ENCODE measurements at regions not wholly inside any gene's neighbourhood (a gene's known extent, or its start where the extent isn't known, plus 50 kb on each side); places are given as distances from the start of the nearest gene placed in this dataset.

DNA sequence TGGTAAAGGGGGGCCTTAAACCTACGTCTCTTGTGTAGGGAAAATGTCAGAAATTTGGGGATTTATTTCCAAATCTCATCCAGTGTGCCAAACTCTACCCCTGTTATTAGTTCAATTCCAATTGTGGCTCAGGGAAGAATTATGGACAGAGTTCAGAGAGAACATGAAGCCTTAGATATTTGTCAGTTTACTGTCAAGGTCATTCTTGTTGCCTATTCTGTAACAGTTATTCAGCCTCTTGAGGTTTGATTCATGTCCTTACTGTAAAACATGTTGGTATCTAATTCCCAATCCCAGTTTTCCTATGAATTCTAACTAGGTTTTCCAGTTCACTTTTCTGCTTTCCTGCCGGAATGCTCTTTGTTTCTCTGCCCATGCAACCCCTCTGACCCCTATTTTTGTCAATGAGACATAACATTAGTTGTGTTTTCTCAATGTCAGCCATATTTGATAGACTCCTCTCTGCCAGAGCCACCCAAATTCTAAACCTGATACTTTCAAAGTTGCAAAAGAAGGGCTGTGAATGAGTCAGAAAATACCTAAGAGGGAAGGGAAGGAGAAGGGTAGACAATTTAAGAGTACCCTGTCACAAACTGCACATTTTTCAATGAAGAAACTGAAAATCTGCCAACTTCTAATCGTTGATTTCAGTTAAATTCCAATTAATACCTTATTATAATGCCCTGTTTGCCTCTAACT is 52.4 kb downstream of the ATOSA start:
- Histone ChIP-seq H3K4me1 (replicated peaks in 1 of 2) (no peaks in the 10 kb centered on the region), H3K27ac (no peak overlapping the region), H3K4me3 (no peak overlapping the region)
- WGBS, 10 experiments = 31 to 100% (median 81%) methylated on average over 1 to 3 of the region's 3 CpGs; no CpG with 5 or more reads in 1 of the 10 experiments
- no peak for ATAC-seq (replicated peaks in 6 of 8)
- in situ Hi-C loops (cut with MboI; ENCODE audit: low pct_unique_long_range_greater_than_20kb in 2 of 9, low sequenced_read_pairs in 9 of 9, unreplicated experiment in 9 of 9) = loop anchor here in 1 of 9 experiments (25.0 kb wide), 1 partner anchor 110 kb away; no protein-coding TSS in a partner anchor

DNA sequence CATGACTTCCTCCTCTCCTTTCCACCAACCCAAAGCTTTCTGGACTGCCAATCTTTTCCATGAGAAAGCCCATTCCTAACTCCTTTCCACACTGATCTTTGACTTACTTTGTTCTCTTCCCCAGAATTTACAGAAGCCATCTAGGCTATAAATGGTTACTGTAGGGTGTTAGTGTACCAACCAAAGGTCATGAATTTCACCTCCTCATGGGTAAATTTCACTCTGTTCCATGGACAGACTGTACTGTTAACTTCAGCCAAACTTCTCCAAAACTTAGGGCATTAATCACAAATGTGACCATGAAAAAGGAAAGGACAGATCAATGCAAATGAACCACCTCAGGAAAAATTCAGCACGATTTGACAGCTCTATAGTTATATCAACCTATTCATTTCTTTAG is 54.9 kb downstream of the ATOSA start:
- no peak overlapping the region for H3K27ac ChIP-seq
- in situ Hi-C loops (cut with MboI; ENCODE audit: low pct_unique_long_range_greater_than_20kb in 2 of 9, low sequenced_read_pairs in 9 of 9, unreplicated experiment in 9 of 9) = loop anchor here in 1 of 9 experiments (25.0 kb wide), 1 partner anchor 88 kb away; no protein-coding TSS in a partner anchor
- no peak overlapping the region for H3K4me3 ChIP-seq
- no peaks in the 10 kb centered on the region for H3K4me1 ChIP-seq (replicated peaks in 1 of 2)
- WGBS, 10 experiments = 29 to 100% (median 89%) methylated on average over 1 of the region's 1 CpG; no CpG with 5 or more reads in 2 of the 10 experiments
- ATAC-seq (replicated peaks in 6 of 8) = no peak

DNA sequence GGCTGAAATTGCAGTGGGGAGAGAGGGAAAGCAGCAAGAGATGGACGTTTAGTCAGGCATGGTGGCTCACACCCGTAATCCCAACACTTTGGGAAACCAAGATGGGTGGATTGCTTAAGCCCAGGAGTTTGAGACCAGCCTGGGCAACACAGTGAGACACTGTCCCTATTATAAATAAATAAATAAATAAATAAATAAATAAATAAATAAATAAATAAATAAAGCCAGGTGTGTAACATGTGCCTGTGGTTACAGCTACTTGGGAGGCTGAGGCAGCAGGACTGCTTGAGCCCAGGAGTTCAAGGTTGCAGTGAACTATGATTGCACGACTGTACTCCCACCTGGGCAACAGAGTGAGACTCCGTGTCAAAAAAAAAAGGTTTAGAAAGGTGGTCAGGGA is 54.0 kb upstream of the ARPP19 start:
- 76 to 100% (median 90%) methylated on average over 1 to 4 of the region's 4 CpGs; no CpG with 5 or more reads in 1 of the 10 experiments for WGBS, 10 experiments
- in situ Hi-C loops (cut with MboI; ENCODE audit: low pct_unique_long_range_greater_than_20kb in 2 of 9, low sequenced_read_pairs in 9 of 9, unreplicated experiment in 9 of 9) = loop anchor here in 1 of 9 experiments (25.0 kb wide), 1 partner anchor 90 kb away; no protein-coding TSS in a partner anchor
- Histone ChIP-seq H3K4me3 (no peak overlapping the region), H3K27ac (no peak overlapping the region), H3K4me1 (replicated peaks in 1 of 2) (no peaks in the 10 kb centered on the region)
- ATAC-seq (replicated peaks in 6 of 8) = no peak

DNA sequence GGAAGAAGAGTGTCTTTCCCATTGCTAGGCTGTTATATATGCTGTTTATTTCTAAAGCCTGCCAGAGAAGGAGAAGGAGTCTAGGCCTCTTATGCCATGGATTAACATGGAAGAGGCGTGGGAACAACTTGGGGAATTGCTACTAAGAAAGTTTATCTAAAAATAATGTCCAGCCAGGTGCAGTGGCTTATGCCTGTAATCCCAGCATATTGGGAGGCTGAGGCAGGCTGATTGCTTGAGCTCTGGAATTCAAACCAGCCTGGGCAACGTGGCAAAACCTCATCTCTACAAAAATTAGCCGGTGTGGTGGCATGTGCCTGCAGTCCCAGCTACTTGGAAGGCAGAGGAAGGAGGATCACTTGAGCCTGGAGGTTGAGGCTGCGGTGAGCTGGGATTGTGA is 51.7 kb upstream of the ARPP19 start:
- H3K4me3 ChIP-seq = no peak overlapping the region
- ATAC-seq (replicated peaks in 6 of 8) = no peak
- 60 to 100% (median 87%) methylated on average over 1 to 3 of the region's 4 CpGs; no CpG with 5 or more reads in 2 of the 10 experiments for WGBS, 10 experiments

More for the DNA sequence above, 51.7 kb upstream of the ARPP19 start:
- H3K27ac ChIP-seq = no peak overlapping the region
- H3K4me1 ChIP-seq (replicated peaks in 1 of 2) = no peaks in the 10 kb centered on the region
- in situ Hi-C loops (cut with MboI; ENCODE audit: low pct_unique_long_range_greater_than_20kb in 2 of 9, low sequenced_read_pairs in 9 of 9, unreplicated experiment in 9 of 9) = loop anchor here in 1 of 9 experiments (25.0 kb wide), 1 partner anchor 92 kb away; no protein-coding TSS in a partner anchor
